NCI-H82 (cell line): ENCODE measurements at regions not wholly inside any gene's neighbourhood (a gene's known extent, or its start where the extent isn't known, plus 50 kb on each side); places are given as distances from the start of the nearest gene placed in this dataset.
"Not testable (repeated sequence)": the region's sequence is repeated elsewhere in the genome, so short reads cannot be mapped to it uniquely, and the experiment has no call there.

Experiments used
- DNase-seq: peaks from one replicate; lab custom pipeline; 2025; lab: John Stamatoyannopoulos, UW

GRCh38 chr13:101003566-101003965 is 329.0 kb upstream of the TMTC4 start:
- DNase-seq = no peak

DNA sequence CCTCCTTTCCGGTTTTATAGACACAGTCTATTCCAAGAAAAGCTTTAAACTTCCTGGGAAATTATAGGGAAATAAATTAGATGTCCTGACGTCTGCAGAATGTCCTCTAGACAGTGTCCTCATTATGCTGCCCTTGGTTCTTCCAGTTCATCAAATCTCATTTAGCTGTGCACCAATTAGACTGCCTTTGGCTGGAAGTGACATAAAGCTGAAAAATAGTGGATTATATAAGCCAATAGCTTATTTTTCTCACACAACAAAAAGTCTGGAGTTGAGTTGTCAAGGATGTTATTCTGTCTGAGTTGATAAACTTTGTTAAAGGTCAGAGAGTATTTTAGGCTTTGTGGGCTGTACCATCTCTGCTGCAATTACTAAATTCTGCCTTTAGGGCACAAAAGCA is 314.8 kb upstream of the TMTC4 start:
- DNase-seq = no peak

- no peak for DNase-seq
Observed at GRCh38 chr13:100988921-100989320, 314.3 kb upstream of the TMTC4 start.

GRCh38 chr13:100987948-100988347 is 313.4 kb upstream of the TMTC4 start:
- DNase-seq = peak; percentile 46

GRCh38 chr13:100986571-100986970 is 312.0 kb upstream of the TMTC4 start:
- DNase-seq = no peak

DNA sequence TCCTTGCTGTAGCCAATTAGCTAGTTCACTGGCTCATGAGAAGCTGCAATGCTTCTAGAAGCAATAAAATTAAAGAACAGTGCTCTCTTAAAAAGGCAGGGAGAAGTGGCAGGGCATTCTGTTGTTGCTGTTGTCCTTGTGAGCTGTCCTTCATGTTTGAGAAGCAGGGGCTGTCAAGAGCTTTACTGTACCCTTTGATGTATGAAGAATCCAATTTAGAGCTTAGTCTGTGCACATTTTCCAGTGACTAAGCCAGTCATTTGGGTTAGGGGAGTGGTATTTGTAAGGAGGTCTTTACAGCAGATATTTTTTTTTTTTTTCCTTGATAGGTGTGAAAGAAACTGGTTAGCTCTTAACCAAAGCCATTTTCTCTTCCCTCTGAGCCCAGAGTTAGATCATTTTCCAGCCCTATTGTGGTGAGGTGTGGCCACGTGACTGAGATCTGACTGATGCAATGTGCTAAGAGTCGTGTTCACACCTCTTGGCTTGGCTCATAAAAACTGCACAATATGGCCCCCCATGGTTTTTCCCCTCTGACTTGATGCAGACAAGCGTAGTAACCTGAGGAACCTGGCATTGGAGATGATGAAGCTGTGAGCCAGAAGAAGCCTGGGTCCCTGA is 309.6 kb upstream of the TMTC4 start:
- DNase-seq = peak; percentile 91

DNA sequence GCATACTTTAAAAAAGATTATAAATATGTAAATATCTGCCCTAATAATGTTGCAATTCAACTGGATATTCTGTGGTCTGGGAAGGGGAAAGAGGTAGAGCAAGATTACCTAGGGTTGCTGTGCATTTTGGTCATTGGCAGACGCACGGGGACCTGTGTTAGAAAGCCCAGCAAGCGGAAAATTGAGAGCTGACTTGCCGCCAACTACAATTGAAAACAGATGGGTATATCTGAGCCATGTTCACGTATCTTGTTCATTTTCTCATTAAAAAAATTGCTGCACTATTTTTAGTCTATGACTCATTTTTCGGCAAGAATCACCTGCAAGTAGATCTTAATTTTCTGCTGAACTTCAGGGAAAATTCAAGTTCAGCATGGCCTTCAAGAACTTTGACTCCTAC is 308.5 kb upstream of the TMTC4 start:
- DNase-seq = no peak

DNA sequence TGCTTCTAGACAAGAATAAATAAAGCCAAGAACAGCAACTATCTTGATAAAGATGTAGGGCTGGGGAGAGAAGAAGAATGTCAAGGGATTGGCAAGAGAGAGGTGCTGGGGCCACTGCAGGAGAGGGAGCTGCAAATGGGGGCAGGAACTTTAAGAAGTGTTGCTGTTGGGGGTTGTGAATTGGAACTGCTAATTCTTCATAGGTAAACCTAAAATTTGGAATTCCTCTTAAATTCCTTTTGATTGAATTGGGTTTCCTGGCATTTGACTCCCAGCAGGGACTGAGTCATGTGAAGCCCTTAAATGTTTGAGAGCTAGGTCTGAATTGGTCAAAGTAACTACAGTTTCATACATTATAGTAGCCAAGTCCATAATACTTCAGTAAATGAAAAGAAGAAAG is 305.6 kb upstream of the TMTC4 start:
- no peak for DNase-seq

- DNase-seq = no peak
Observed at GRCh38 chr13:100977841-100978240, 303.2 kb upstream of the TMTC4 start.

DNA sequence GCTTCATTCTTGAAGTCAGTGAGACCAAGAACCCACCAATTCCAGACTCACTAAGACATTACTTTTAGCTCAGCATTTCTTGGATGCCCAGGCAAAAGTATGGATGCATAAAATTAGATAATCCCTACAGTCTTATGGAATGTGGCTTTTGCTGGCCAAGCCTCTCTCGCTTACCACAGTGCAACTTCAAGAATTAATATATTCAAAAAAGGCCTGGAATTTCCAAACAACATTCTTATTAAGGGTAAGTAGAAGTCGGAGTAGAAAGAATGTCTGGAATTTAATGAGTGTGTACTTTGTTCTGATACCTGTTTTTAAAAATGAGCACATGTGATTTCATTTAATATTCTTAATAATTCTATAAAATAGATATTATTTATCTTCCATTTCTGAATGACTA is 302.4 kb upstream of the TMTC4 start:
- no peak for DNase-seq

DNA sequence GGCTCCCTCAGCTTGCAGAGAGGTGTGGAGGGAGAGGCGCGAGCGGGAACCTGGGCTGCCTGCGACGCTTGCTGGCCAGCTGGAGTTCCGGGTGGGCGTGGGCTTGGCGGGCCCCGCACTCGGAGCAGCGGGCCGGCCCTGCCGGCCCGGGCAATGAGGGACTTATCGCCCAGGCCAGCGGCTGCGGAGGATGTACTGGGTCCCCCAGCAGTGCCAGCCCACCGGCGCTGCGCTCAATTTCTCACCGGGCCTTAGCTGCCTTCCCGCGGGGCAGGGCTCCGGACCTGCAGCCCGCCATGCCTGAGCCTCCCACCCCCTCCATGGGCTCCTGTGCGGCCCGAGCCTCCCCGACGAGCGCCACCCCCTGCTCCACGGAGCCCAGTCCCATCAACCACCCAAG is 301.1 kb upstream of the TMTC4 start:
- DNase-seq = not testable (repeated sequence)

GRCh38 chr13:100962585-100962984 is 288.0 kb upstream of the TMTC4 start:
- DNase-seq = no peak

DNA sequence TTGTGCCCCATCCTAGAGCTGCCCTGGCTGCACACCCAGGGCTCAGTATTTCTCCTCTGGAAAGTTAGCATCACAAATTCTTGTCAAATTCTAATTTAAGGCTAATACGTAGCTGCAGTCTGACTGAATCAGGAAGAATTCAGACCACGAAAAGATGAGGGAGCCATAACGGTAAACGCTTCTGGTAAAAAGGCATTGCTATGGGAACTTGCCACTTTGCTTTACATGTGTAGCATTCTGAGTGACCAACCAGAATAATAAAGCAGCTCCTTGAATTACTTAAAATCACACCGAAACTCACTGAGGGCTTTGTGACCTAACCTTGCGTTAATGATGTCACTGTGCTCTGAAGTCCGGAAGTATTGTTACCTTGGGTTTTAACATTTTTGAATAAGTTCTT is 286.6 kb upstream of the TMTC4 start:
- no peak for DNase-seq

DNA sequence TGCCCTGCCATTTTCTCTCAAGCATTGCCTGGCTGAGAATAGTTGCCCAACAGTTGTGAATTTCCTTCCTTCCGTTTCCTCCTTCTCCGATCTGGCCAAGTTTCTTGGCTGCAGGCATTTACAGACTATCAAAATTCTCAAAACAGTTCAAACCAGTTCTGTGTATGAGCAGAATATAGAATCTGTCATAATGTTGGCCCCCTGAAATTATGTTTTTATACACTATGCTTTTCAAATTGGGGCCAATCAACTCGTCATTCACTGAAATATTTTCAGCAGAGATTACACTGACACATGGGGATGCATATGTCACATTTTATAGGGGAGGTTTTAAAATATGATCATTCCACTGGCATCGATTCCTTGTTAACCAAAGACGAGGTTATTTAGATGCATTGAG is 284.2 kb upstream of the TMTC4 start:
- no peak for DNase-seq

- DNase-seq = no peak
Observed at GRCh38 chr13:100957741-100958140, 283.1 kb upstream of the TMTC4 start.

GRCh38 chr13:100954430-100955305 is 280.1 kb upstream of the TMTC4 start:
- DNase-seq = peak; percentile 75

DNA sequence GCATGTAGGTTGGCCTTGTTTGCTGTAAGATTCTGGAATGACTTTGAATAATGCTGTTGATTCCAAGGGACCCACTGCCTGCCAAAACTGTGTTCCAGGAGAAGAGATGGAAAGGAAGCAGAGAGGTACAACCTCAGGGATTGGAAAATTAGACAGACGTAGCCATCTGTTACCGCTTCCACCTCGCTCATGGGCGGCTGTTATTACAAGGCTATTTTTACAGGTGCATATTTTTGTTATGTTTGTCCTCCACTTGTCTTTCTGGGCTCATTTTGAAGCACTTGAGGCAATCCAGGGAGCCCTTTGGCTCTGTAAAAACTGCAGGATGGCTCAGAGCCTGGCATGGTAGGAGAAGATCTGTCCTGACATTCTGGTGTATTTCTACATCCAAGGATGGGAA is 276.4 kb upstream of the TMTC4 start:
- no peak for DNase-seq

DNA sequence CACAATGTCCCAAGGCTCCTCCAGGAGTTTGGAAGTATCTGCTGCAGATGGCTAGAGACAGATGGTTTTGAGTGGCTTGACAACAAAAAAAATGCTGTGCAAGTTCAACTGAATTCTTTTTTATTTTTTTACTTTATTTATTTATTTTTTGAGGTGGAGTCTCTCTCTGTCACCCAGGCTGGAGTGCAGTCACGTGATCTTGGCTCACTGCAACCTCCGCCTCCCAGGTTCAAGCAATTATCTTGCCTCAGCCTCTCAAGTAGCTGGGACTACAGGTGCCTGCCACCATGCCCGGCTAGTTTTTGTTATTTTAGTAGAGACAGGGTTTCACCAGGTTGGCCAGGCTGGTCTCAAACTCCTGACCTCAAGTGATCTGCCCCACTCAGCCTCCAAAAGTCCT is 274.3 kb upstream of the TMTC4 start:
- DNase-seq = not testable (repeated sequence)

DNA sequence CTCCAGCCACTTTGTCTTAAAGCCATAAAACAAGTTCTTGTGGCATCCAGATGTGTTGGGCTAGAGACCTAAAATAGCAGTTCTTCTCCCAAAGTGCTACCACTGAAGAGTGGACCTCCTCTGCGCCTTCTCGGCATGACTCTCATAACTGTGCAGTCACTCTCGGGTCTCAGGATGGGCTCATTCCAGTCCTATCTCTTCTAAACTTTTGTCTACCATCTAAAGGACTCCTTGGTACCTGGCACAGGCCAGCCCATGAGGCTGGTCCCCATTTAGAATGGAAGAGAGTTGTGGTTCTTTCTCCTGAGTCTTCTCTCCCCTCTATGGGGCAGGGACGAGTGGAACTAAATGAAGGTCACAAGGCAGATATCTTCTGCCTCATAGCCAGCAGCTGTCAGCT is 272.0 kb upstream of the TMTC4 start:
- DNase-seq = no peak

DNA sequence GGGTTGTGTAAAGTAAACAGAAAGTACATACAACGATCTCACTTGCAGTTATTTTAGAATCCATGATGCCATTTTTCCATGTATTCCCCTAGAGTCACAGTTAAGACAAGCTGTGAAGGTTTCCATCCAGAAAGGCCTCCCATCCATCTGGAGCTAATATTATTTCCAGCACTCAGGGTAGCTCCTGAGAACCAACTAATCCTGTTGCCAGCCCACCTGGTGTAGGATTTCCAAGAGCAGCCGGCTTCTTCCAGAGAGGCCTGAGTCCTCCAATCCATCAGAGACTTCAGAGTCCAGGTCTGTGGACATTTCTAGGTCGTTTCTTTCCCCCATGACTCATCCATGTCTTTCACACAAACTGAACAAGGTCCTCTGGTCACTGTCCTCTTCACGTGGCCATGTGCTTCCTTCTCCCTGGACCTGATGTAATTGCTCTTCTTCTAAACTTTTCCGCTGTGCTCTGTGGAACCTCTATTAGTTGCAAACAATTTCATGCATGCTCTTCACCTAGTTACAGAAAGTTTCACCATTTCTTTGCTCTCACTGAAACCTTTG is 270.3 kb upstream of the TMTC4 start:
- peak; percentile 88 for DNase-seq

DNA sequence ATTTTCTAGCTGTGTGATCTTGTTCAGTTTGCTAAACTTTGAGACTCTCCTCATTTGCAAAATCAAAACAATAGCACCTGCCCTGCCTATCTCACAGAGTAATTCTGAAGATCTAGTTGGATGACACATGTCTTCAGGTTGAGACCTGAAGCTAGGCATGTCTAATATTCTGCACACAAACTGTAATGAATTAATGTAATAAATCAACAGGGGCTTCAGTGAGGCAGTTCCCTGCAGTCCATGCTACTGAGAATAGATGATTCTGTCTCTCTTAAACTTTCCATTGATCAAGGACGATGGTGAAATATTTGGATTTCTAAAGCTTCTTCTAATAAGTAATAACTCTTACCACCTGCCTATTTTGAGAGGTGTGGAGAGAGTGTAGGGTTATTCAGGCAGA is 268.1 kb upstream of the TMTC4 start:
- DNase-seq = no peak

- peak; percentile 36 for DNase-seq
Observed at GRCh38 chr13:100941377-100942368, 267.1 kb upstream of the TMTC4 start.
